ENCODE measurements at regions not wholly inside any gene's neighbourhood (a gene's known extent, or its start where the extent isn't known, plus 50 kb on each side); places are given as distances from the start of the nearest gene placed in this dataset.

- 88% methylated on average over 3 of the region's 4 CpGs for WGBS (ENCODE audit: insufficient coverage)
- Histone ChIP-seq H2AFZ (ENCODE audit: insufficient read depth, low read depth, low read length, poor library complexity, severe bottlenecking) (no peak overlapping the region), H3K36me3 (replicated peaks in 1 of 2; ENCODE audit: control extremely low read depth in 1 of 2, control insufficient read depth in 1 of 2, extremely low read depth in 1 of 2, insufficient read depth in 2 of 2, low read length in 1 of 2) (no peaks in the 10 kb centered on the region), H3K4me3 (ENCODE audit: control extremely low read depth in 1 of 5, extremely low read depth in 1 of 5, insufficient read depth in 1 of 5, low read depth in 2 of 5, low read length in 4 of 5) (no peak overlapping the region), H3K27me3 (replicated peaks in 1 of 4; ENCODE audit: control extremely low read depth in 1 of 4, control insufficient read depth in 3 of 4, insufficient read depth in 4 of 4, low read length in 3 of 4) (no peaks in the 10 kb centered on the region), H3K79me2 (ENCODE audit: control insufficient read depth, insufficient read depth, low read length) (no peaks in the 10 kb centered on the region), H3K4me1 (ENCODE audit: control insufficient read depth in 2 of 2, insufficient read depth in 2 of 2, low read length in 2 of 2) (no peaks in the 10 kb centered on the region), H3K27ac (ENCODE audit: low read length in 2 of 2) (no peak overlapping the region), H4K20me1 (ENCODE audit: control insufficient read depth, insufficient read depth, low read length, poor library complexity, severe bottlenecking) (no peaks in the 10 kb centered on the region), H3K9ac (ENCODE audit: low read length) (no peak overlapping the region), H3K4me2 (replicated peaks; ENCODE audit: low read depth, low read length, poor library complexity, severe bottlenecking) (no peak overlapping the region), H3K9me3 (ENCODE audit: control extremely low read depth in 1 of 3, control insufficient read depth in 2 of 3, insufficient read depth in 1 of 3, low read length in 2 of 3) (no peaks in the 10 kb centered on the region)
- Mint-ChIP-seq H3K4me1 (no peaks in the 10 kb centered on the region), H3K9me3 (ENCODE audit: insufficient read depth) (no peaks in the 10 kb centered on the region), H3K27ac (no peak overlapping the region), H3K27me3 (no peaks in the 10 kb centered on the region), H3K4me3 (no peak overlapping the region)
- CTCF ChIA-PET = no interaction called here
- intact Hi-C loops (cut with micrococcal nuclease) = no loop called here
- POLR2A ChIA-PET = no interaction called here
- TF ChIP-seq, protein P1, sequence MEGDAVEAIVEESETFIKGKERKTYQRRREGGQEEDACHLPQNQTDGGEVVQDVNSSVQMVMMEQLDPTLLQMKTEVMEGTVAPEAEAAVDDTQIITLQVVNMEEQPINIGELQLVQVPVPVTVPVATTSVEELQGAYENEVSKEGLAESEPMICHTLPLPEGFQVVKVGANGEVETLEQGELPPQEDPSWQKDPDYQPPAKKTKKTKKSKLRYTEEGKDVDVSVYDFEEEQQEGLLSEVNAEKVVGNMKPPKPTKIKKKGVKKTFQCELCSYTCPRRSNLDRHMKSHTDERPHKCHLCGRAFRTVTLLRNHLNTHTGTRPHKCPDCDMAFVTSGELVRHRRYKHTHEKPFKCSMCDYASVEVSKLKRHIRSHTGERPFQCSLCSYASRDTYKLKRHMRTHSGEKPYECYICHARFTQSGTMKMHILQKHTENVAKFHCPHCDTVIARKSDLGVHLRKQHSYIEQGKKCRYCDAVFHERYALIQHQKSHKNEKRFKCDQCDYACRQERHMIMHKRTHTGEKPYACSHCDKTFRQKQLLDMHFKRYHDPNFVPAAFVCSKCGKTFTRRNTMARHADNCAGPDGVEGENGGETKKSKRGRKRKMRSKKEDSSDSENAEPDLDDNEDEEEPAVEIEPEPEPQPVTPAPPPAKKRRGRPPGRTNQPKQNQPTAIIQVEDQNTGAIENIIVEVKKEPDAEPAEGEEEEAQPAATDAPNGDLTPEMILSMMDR (IDR thresholded peaks at IDR 0.05) = no peak
- no peak for TF ChIP-seq EZH2 (IDR thresholded peaks at IDR 0.05; ENCODE audit: borderline replicate concordance, insufficient read depth, low read depth, low read length, poor library complexity, severe bottlenecking)
- ATAC-seq (ENCODE audit: low read depth) (no peak), DNase-seq (no peak)
These were observed 100.4 kb upstream of the SEMA6D start for GRCh38 chr15:47616876-47617275.

GRCh38 chr15:47618241-47618640, 99.1 kb upstream of the SEMA6D start:
- Mint-ChIP-seq H3K9me3 (ENCODE audit: insufficient read depth) (no peaks in the 10 kb centered on the region), H3K27ac (no peak overlapping the region), H3K4me3 (no peak overlapping the region), H3K27me3 (no peaks in the 10 kb centered on the region), H3K4me1 (no peaks in the 10 kb centered on the region)
- DNase-seq (no peak), ATAC-seq (ENCODE audit: low read depth) (no peak)
- H3K27ac ChIP-seq (ENCODE audit: low read length in 2 of 2) = no peak overlapping the region
- H3K79me2 ChIP-seq (ENCODE audit: control insufficient read depth, insufficient read depth, low read length) = no peaks in the 10 kb centered on the region
- no peak overlapping the region for H2AFZ ChIP-seq (ENCODE audit: insufficient read depth, low read depth, low read length, poor library complexity, severe bottlenecking)
- H3K4me1 ChIP-seq (ENCODE audit: control insufficient read depth in 2 of 2, insufficient read depth in 2 of 2, low read length in 2 of 2) = no peaks in the 10 kb centered on the region
- intact Hi-C loops (cut with micrococcal nuclease) = no loop called here
- H3K9ac ChIP-seq (ENCODE audit: low read length) = no peak overlapping the region
- ChIA-PET POLR2A (no interaction called here), CTCF (no interaction called here)
- no peak overlapping the region for H3K4me3 ChIP-seq (ENCODE audit: control extremely low read depth in 1 of 5, extremely low read depth in 1 of 5, insufficient read depth in 1 of 5, low read depth in 2 of 5, low read length in 4 of 5)
- H4K20me1 ChIP-seq (ENCODE audit: control insufficient read depth, insufficient read depth, low read length, poor library complexity, severe bottlenecking) = no peaks in the 10 kb centered on the region
- no peaks in the 10 kb centered on the region for H3K36me3 ChIP-seq (replicated peaks in 1 of 2; ENCODE audit: control extremely low read depth in 1 of 2, control insufficient read depth in 1 of 2, extremely low read depth in 1 of 2, insufficient read depth in 2 of 2, low read length in 1 of 2)
- no peak overlapping the region for H3K4me2 ChIP-seq (replicated peaks; ENCODE audit: low read depth, low read length, poor library complexity, severe bottlenecking)
- TF ChIP-seq, protein P1 (IDR thresholded peaks at IDR 0.05) = no peak
- TF ChIP-seq EZH2 (IDR thresholded peaks at IDR 0.05; ENCODE audit: borderline replicate concordance, insufficient read depth, low read depth, low read length, poor library complexity, severe bottlenecking) = no peak
- H3K27me3 ChIP-seq (replicated peaks in 1 of 4; ENCODE audit: control extremely low read depth in 1 of 4, control insufficient read depth in 3 of 4, insufficient read depth in 4 of 4, low read length in 3 of 4) = no peaks in the 10 kb centered on the region
- no peaks in the 10 kb centered on the region for H3K9me3 ChIP-seq (ENCODE audit: control extremely low read depth in 1 of 3, control insufficient read depth in 2 of 3, insufficient read depth in 1 of 3, low read length in 2 of 3)
- WGBS (ENCODE audit: insufficient coverage) = 80% methylated on average over 2 of the region's 4 CpGs

All from B cell (primary cell).